ENCODE measurements at regions not wholly inside any gene's neighbourhood (a gene's known extent, or its start where the extent isn't known, plus 50 kb on each side); places are given as distances from the start of the nearest gene placed in this dataset.
A peak's percentile ranks its signal among the peaks of the same experiment; 100 is the strongest.

GRCh38 chr15:38972831-38973230, 408.2 kb upstream of the RASGRP1 start:
- no peaks in the 10 kb centered on the region for H3K9me3 ChIP-seq (ENCODE audit: low read depth, low read length, poor library complexity, severe bottlenecking)
- CTCF ChIA-PET: no interaction called here
- no peaks in the 10 kb centered on the region for H3K36me3 ChIP-seq (ENCODE audit: insufficient read depth, low read length, poor library complexity, severe bottlenecking)
- intact Hi-C loops (cut with micrococcal nuclease; ENCODE audit: unreplicated experiment): no loop called here
- no peak for TF ChIP-seq EZH2 (IDR thresholded peaks at IDR 0.05; ENCODE audit: borderline replicate concordance, low read depth, low read length, poor library complexity, severe bottlenecking)
- no peak for TF ChIP-seq CTCF (conservative IDR thresholded peaks at IDR 0.05; ENCODE audit: low read depth, low read length)
- POLR2A ChIA-PET (ENCODE audit: low non-redundant PET): no interaction called here
- no peaks in the 10 kb centered on the region for H3K4me1 ChIP-seq (ENCODE audit: insufficient read depth, low read length, poor library complexity, severe bottlenecking)
- no peaks in the 10 kb centered on the region for H3K27me3 ChIP-seq (replicated peaks; ENCODE audit: insufficient read depth, low read depth, low read length, poor library complexity)
- BruUV-seq (replicated peaks): no TSS peak
- DNase-seq (ENCODE audit: low spot score): no peak
- H3K27ac ChIP-seq (ENCODE audit: low read depth, low read length, poor library complexity, severe bottlenecking): no peak overlapping the region
- H3K4me3 ChIP-seq (ENCODE audit: low read depth, low read length, poor library complexity, severe bottlenecking): no peak overlapping the region

GRCh38 chr15:38975282-38975990, 410.8 kb upstream of the RASGRP1 start:
- no peak overlapping the region for H3K4me3 ChIP-seq (ENCODE audit: low read depth, low read length, poor library complexity, severe bottlenecking)
- DNase-seq (ENCODE audit: low spot score): no peak
- TF ChIP-seq CTCF (conservative IDR thresholded peaks at IDR 0.05; ENCODE audit: low read depth, low read length): no peak
- no peak for TF ChIP-seq EZH2 (IDR thresholded peaks at IDR 0.05; ENCODE audit: borderline replicate concordance, low read depth, low read length, poor library complexity, severe bottlenecking)
- no peaks in the 10 kb centered on the region for H3K9me3 ChIP-seq (ENCODE audit: low read depth, low read length, poor library complexity, severe bottlenecking)
- BruUV-seq (replicated peaks): no TSS peak
- H3K4me1 ChIP-seq (ENCODE audit: insufficient read depth, low read length, poor library complexity, severe bottlenecking): no peaks in the 10 kb centered on the region
- no peak overlapping the region for H3K27ac ChIP-seq (ENCODE audit: low read depth, low read length, poor library complexity, severe bottlenecking)
- H3K27me3 ChIP-seq (replicated peaks; ENCODE audit: insufficient read depth, low read depth, low read length, poor library complexity): no peaks in the 10 kb centered on the region
- intact Hi-C loops (cut with micrococcal nuclease; ENCODE audit: unreplicated experiment): no loop called here
- POLR2A ChIA-PET (ENCODE audit: low non-redundant PET): no interaction called here
- CTCF ChIA-PET: no interaction called here
- no peaks in the 10 kb centered on the region for H3K36me3 ChIP-seq (ENCODE audit: insufficient read depth, low read length, poor library complexity, severe bottlenecking)

- H3K36me3 ChIP-seq (ENCODE audit: insufficient read depth, low read length, poor library complexity, severe bottlenecking): no peaks in the 10 kb centered on the region
- no peaks in the 10 kb centered on the region for H3K4me1 ChIP-seq (ENCODE audit: insufficient read depth, low read length, poor library complexity, severe bottlenecking)
- no peaks in the 10 kb centered on the region for H3K9me3 ChIP-seq (ENCODE audit: low read depth, low read length, poor library complexity, severe bottlenecking)
- peak; percentile 10 for DNase-seq (ENCODE audit: low spot score)
- TF ChIP-seq CTCF (conservative IDR thresholded peaks at IDR 0.05; ENCODE audit: low read depth, low read length) (peak; percentile 43), EZH2 (IDR thresholded peaks at IDR 0.05; ENCODE audit: borderline replicate concordance, low read depth, low read length, poor library complexity, severe bottlenecking) (no peak)
- ChIA-PET CTCF (interaction anchor here (0.6 kb wide), 1 partner anchor 136 kb away, joined by 3 read pairs; no protein-coding TSS in a partner anchor), POLR2A (ENCODE audit: low non-redundant PET) (no interaction called here)
- peaks cover 10% of the 10 kb centered on the region for H3K27me3 ChIP-seq (replicated peaks; ENCODE audit: insufficient read depth, low read depth, low read length, poor library complexity)
- intact Hi-C loops (cut with micrococcal nuclease; ENCODE audit: unreplicated experiment): loop anchor here (5.0 to 10.0 kb wide), 2 partner anchors 176 to 284 kb away; no protein-coding TSS in a partner anchor
- BruUV-seq (replicated peaks): no TSS peak
- H3K4me3 ChIP-seq (ENCODE audit: low read depth, low read length, poor library complexity, severe bottlenecking): no peak overlapping the region
- H3K27ac ChIP-seq (ENCODE audit: low read depth, low read length, poor library complexity, severe bottlenecking): no peak overlapping the region
These were observed 426.5 kb upstream of the RASGRP1 start for GRCh38 chr15:38991126-38991525.
